ENCODE measurements at regions not wholly inside any gene's neighbourhood (a gene's known extent, or its start where the extent isn't known, plus 50 kb on each side); places are given as distances from the start of the nearest gene placed in this dataset.

GRCh38 chr1:38476111-38476849 is 383.3 kb downstream of the RRAGC start:
- H3K4me3 Mint-ChIP-seq = no peak overlapping the region
- no peaks in the 10 kb centered on the region for H3K9me3 Mint-ChIP-seq
- no peak overlapping the region for H3K27ac Mint-ChIP-seq
- ATAC-seq (no peak), DNase-seq (ENCODE audit: low spot score) (no peak)
- H3K27me3 Mint-ChIP-seq = peaks cover 56 to 72% of the 10 kb centered on the region in 2 donors
- no peaks in the 10 kb centered on the region for H3K36me3 Mint-ChIP-seq
- H3K4me1 Mint-ChIP-seq (ENCODE audit: low read depth in 2 of 2) = peaks cover 0 to 3% of the 10 kb centered on the region in 2 donors

GRCh38 chr1:38475624-38476005 is 384.0 kb downstream of the RRAGC start:
- DNase-seq (ENCODE audit: low spot score) (no peak), ATAC-seq (no peak)
- H3K27me3 Mint-ChIP-seq = peaks cover 56 to 72% of the 10 kb centered on the region in 2 donors
- no peaks in the 10 kb centered on the region for H3K9me3 Mint-ChIP-seq
- H3K36me3 Mint-ChIP-seq = no peaks in the 10 kb centered on the region
- H3K4me1 Mint-ChIP-seq (ENCODE audit: low read depth in 2 of 2) = peaks cover 0 to 3% of the 10 kb centered on the region in 2 donors
- H3K27ac Mint-ChIP-seq = no peak overlapping the region
- H3K4me3 Mint-ChIP-seq = no peak overlapping the region

- no peaks in the 10 kb centered on the region for H3K9me3 Mint-ChIP-seq
- no peak overlapping the region for H3K4me3 Mint-ChIP-seq
- no peak overlapping the region for H3K27ac Mint-ChIP-seq
- ATAC-seq (no peak), DNase-seq (ENCODE audit: low spot score) (no peak)
- H3K27me3 Mint-ChIP-seq = peaks cover 56 to 72% of the 10 kb centered on the region in 2 donors
- peaks cover 0 to 3% of the 10 kb centered on the region in 2 donors for H3K4me1 Mint-ChIP-seq (ENCODE audit: low read depth in 2 of 2)
- no peaks in the 10 kb centered on the region for H3K36me3 Mint-ChIP-seq
Observed at GRCh38 chr1:38474738-38475623, 384.6 kb downstream of the RRAGC start.

- no peak for ATAC-seq
- no peaks in the 10 kb centered on the region for H3K4me1 Mint-ChIP-seq (ENCODE audit: low read depth in 2 of 2)
- H3K27ac Mint-ChIP-seq = no peak overlapping the region
- no peak for DNase-seq (ENCODE audit: low spot score)
- H3K36me3 Mint-ChIP-seq = no peaks in the 10 kb centered on the region
- H3K4me3 Mint-ChIP-seq = no peak overlapping the region
- H3K9me3 Mint-ChIP-seq = no peaks in the 10 kb centered on the region
- H3K27me3 Mint-ChIP-seq = peaks cover 31 to 32% of the 10 kb centered on the region in 2 donors
Observed at GRCh38 chr1:38466487-38466886, 393.1 kb downstream of the RRAGC start.

- Mint-ChIP-seq H3K27ac (no peak overlapping the region), H3K4me3 (no peak overlapping the region), H3K36me3 (no peaks in the 10 kb centered on the region), H3K27me3 (peaks cover 33 to 35% of the 10 kb centered on the region in 2 donors), H3K9me3 (no peaks in the 10 kb centered on the region), H3K4me1 (ENCODE audit: low read depth in 2 of 2) (no peaks in the 10 kb centered on the region)
- no peak for DNase-seq (ENCODE audit: low spot score)
- no peak for ATAC-seq
Observed at GRCh38 chr1:38465460-38465859, 394.1 kb downstream of the RRAGC start.

- peaks cover 40 to 48% of the 10 kb centered on the region in 2 donors for H3K27me3 Mint-ChIP-seq
- ATAC-seq (no peak), DNase-seq (ENCODE audit: low spot score) (no peak)
- no peaks in the 10 kb centered on the region for H3K9me3 Mint-ChIP-seq
- no peaks in the 10 kb centered on the region for H3K36me3 Mint-ChIP-seq
- no peak overlapping the region for H3K27ac Mint-ChIP-seq
- no peaks in the 10 kb centered on the region for H3K4me1 Mint-ChIP-seq (ENCODE audit: low read depth in 2 of 2)
- no peak overlapping the region for H3K4me3 Mint-ChIP-seq
Observed at GRCh38 chr1:38464071-38464661, 395.4 kb downstream of the RRAGC start.

- DNase-seq (ENCODE audit: low spot score) (no peak), ATAC-seq (no peak)
- no peak overlapping the region for H3K4me3 Mint-ChIP-seq
- H3K36me3 Mint-ChIP-seq = no peaks in the 10 kb centered on the region
- no peaks in the 10 kb centered on the region for H3K4me1 Mint-ChIP-seq (ENCODE audit: low read depth in 2 of 2)
- H3K27ac Mint-ChIP-seq = no peak overlapping the region
- peaks cover 35 to 54% of the 10 kb centered on the region in 2 donors for H3K27me3 Mint-ChIP-seq
- no peaks in the 10 kb centered on the region for H3K9me3 Mint-ChIP-seq
Observed at GRCh38 chr1:38463074-38463473, 396.5 kb downstream of the RRAGC start.

- Mint-ChIP-seq H3K9me3 (no peaks in the 10 kb centered on the region), H3K27me3 (peaks cover 27 to 44% of the 10 kb centered on the region in 2 donors)
Observed at GRCh38 chr1:38456531-38456876, 403.1 kb downstream of the RRAGC start.

GRCh38 chr1:38455829-38456530 is 403.6 kb downstream of the RRAGC start:
- peaks cover 25 to 39% of the 10 kb centered on the region in 2 donors for H3K27me3 Mint-ChIP-seq
- H3K9me3 Mint-ChIP-seq = no peaks in the 10 kb centered on the region
- no peak for DNase-seq (ENCODE audit: low spot score)
- ATAC-seq = no peak
- H3K4me3 Mint-ChIP-seq = no peak overlapping the region
- H3K27ac Mint-ChIP-seq = no peak overlapping the region
- peaks cover 0 to 3% of the 10 kb centered on the region in 2 donors for H3K4me1 Mint-ChIP-seq (ENCODE audit: low read depth in 2 of 2)
- no peaks in the 10 kb centered on the region for H3K36me3 Mint-ChIP-seq

More at GRCh38 chr1:38456531-38456876, 403.1 kb downstream of the RRAGC start:
- Mint-ChIP-seq H3K4me1 (ENCODE audit: low read depth in 2 of 2) (peaks cover 0 to 3% of the 10 kb centered on the region in 2 donors), H3K27ac (no peak overlapping the region), H3K4me3 (no peak overlapping the region), H3K36me3 (no peaks in the 10 kb centered on the region)
- ATAC-seq (no peak), DNase-seq (ENCODE audit: low spot score) (no peak)

- peaks cover 0 to 3% of the 10 kb centered on the region in 2 donors for H3K4me1 Mint-ChIP-seq (ENCODE audit: low read depth in 2 of 2)
- H3K9me3 Mint-ChIP-seq = no peaks in the 10 kb centered on the region
- DNase-seq (ENCODE audit: low spot score) (no peak), ATAC-seq (no peak)
- no peak overlapping the region for H3K4me3 Mint-ChIP-seq
- no peak overlapping the region for H3K27ac Mint-ChIP-seq
- H3K36me3 Mint-ChIP-seq = no peaks in the 10 kb centered on the region
- peaks cover 25 to 28% of the 10 kb centered on the region in 2 donors for H3K27me3 Mint-ChIP-seq
Observed at GRCh38 chr1:38454749-38455441, 404.7 kb downstream of the RRAGC start.

GRCh38 chr1:38454236-38454635 is 405.3 kb downstream of the RRAGC start:
- no peaks in the 10 kb centered on the region for H3K36me3 Mint-ChIP-seq
- H3K9me3 Mint-ChIP-seq = no peaks in the 10 kb centered on the region
- H3K27ac Mint-ChIP-seq = no peak overlapping the region
- H3K4me1 Mint-ChIP-seq (ENCODE audit: low read depth in 2 of 2) = peaks cover 0 to 3% of the 10 kb centered on the region in 2 donors
- no peak for DNase-seq (ENCODE audit: low spot score)
- ATAC-seq = no peak
- no peak overlapping the region for H3K4me3 Mint-ChIP-seq
- H3K27me3 Mint-ChIP-seq = peaks cover 20 to 21% of the 10 kb centered on the region in 2 donors

GRCh38 chr1:38452246-38452645 is 405.7 kb upstream of the POU3F1 start:
- no peak overlapping the region for H3K4me3 Mint-ChIP-seq
- DNase-seq (ENCODE audit: low spot score) (no peak), ATAC-seq (no peak)
- no peak overlapping the region for H3K27ac Mint-ChIP-seq
- H3K9me3 Mint-ChIP-seq = no peaks in the 10 kb centered on the region
- peaks cover 0 to 3% of the 10 kb centered on the region in 2 donors for H3K4me1 Mint-ChIP-seq (ENCODE audit: low read depth in 2 of 2)
- H3K36me3 Mint-ChIP-seq = no peaks in the 10 kb centered on the region
- H3K27me3 Mint-ChIP-seq = peaks cover 25 to 28% of the 10 kb centered on the region in 2 donors

GRCh38 chr1:38451541-38451993 is 405.0 kb upstream of the POU3F1 start:
- Mint-ChIP-seq H3K27me3 (peaks cover 23 to 29% of the 10 kb centered on the region in 2 donors), H3K4me1 (ENCODE audit: low read depth in 2 of 2) (peaks cover 0 to 3% of the 10 kb centered on the region in 2 donors), H3K27ac (no peak overlapping the region), H3K36me3 (no peaks in the 10 kb centered on the region), H3K9me3 (no peaks in the 10 kb centered on the region), H3K4me3 (no peak overlapping the region)
- ATAC-seq (peak in 1 of 2 donors; percentile 22), DNase-seq (ENCODE audit: low spot score) (no peak)
